GM21737 (cell line): ENCODE measurements at regions not wholly inside any gene's neighbourhood (a gene's known extent, or its start where the extent isn't known, plus 50 kb on each side); places are given as distances from the start of the nearest gene placed in this dataset.
"Not testable (repeated sequence)": the region's sequence is repeated elsewhere in the genome, so short reads cannot be mapped to it uniquely, and the experiment has no call there.

Experiments
- ATAC-seq: cut with Tn5 transposase; IDR thresholded peaks from one replicate; pipeline ENCODE4 v1.9.1; 2021; ENCODE audit warnings: mild to moderate bottlenecking, moderate library complexity; ENCODE audit not compliant: unreplicated experiment

GRCh38 chr2:16247326-16248122 is 307.2 kb downstream of the MYCN start:
- no peak for ATAC-seq

- no peak for ATAC-seq
Observed at GRCh38 chr2:16246911-16247310, 306.6 kb downstream of the MYCN start.

GRCh38 chr2:16246281-16246850 is 306.0 kb downstream of the MYCN start:
- no peak for ATAC-seq

- no peak for ATAC-seq
Observed at GRCh38 chr2:16245481-16246054, 305.2 kb downstream of the MYCN start.

- no peak for ATAC-seq
Observed at GRCh38 chr2:16244966-16245320, 304.6 kb downstream of the MYCN start.

GRCh38 chr2:16244153-16244965 is 304.0 kb downstream of the MYCN start:
- no peak for ATAC-seq

- no peak for ATAC-seq
Observed at GRCh38 chr2:16243411-16243996, 303.2 kb downstream of the MYCN start.

GRCh38 chr2:16242906-16243305 is 302.6 kb downstream of the MYCN start:
- ATAC-seq = no peak

GRCh38 chr2:16241166-16242160 is 301.1 kb downstream of the MYCN start:
- no peak for ATAC-seq

GRCh38 chr2:16240402-16240801 is 300.1 kb downstream of the MYCN start:
- ATAC-seq = no peak

GRCh38 chr2:16239296-16239850 is 299.0 kb downstream of the MYCN start:
- ATAC-seq = no peak

- ATAC-seq = no peak
Observed at GRCh38 chr2:16238786-16239185, 298.4 kb downstream of the MYCN start.

GRCh38 chr2:16238001-16238761 is 297.8 kb downstream of the MYCN start:
- ATAC-seq = no peak

- no peak for ATAC-seq
Observed at GRCh38 chr2:16235747-16236146, 295.4 kb downstream of the MYCN start.

GRCh38 chr2:16235291-16235690 is 294.9 kb downstream of the MYCN start:
- ATAC-seq = not testable (repeated sequence)

GRCh38 chr2:16228951-16229350 is 288.6 kb downstream of the MYCN start:
- no peak for ATAC-seq

- ATAC-seq = no peak
Observed at GRCh38 chr2:16228471-16228870, 288.1 kb downstream of the MYCN start.

- no peak for ATAC-seq
Observed at GRCh38 chr2:16227811-16228462, 287.6 kb downstream of the MYCN start.
